CD14-positive monocyte (primary cell): ENCODE measurements at regions not wholly inside any gene's neighbourhood (a gene's known extent, or its start where the extent isn't known, plus 50 kb on each side); places are given as distances from the start of the nearest gene placed in this dataset.

Source experiments
- DNase-seq, 3 donors: peaks; one replicate each; pipeline ENCODE4 v3.0.0-alpha.2; 2011 to 2022
- H2AFZ ChIP-seq: 2 replicates; pipeline ENCODE4 v1.6.0; 2012; ENCODE audit warnings: mild to moderate bottlenecking, low read depth, low read length, inconsistent platforms; ENCODE audit not compliant: insufficient read depth, poor library complexity, severe bottlenecking
- H3K27ac ChIP-seq, 2 donors: 1 replicate in 1 of 2; 2 replicates in 1 of 2; pipeline ENCODE4 v1.5.1; 2012 to 2013; ENCODE audit warnings: low read length in 2 of 2, control low read depth in 1 of 2, inconsistent platforms in 1 of 2, low read depth in 1 of 2, mild to moderate bottlenecking in 1 of 2
- H3K27me3 ChIP-seq, 2 donors: one replicate each; pipeline versions ENCODE4 v1.6.0 to v1.6.1; 2011 to 2013; ENCODE audit warnings: low read length in 2 of 2; ENCODE audit not compliant: control insufficient read depth in 2 of 2, insufficient read depth in 2 of 2
- H3K36me3 ChIP-seq, 2 donors: replicated peaks in 1 of 2; 1 replicate in 1 of 2; 2 replicates in 1 of 2; pipeline versions ENCODE4 v1.5.1 to v1.6.1; 2012 to 2013; ENCODE audit warnings: low read length in 2 of 2, control low read depth in 1 of 2, inconsistent platforms in 1 of 2, mild to moderate bottlenecking in 1 of 2; ENCODE audit not compliant: insufficient read depth in 2 of 2, control insufficient read depth in 1 of 2
- H3K4me1 ChIP-seq, 2 donors: 1 replicate in 1 of 2; 2 replicates in 1 of 2; pipeline versions ENCODE4 v1.5.1 to v1.6.1; 2012 to 2013; ENCODE audit warnings: low read length in 2 of 2, control low read depth in 1 of 2, inconsistent platforms in 1 of 2, mild to moderate bottlenecking in 1 of 2, moderate library complexity in 1 of 2; ENCODE audit not compliant: insufficient read depth in 2 of 2, control insufficient read depth in 1 of 2
- H3K4me2 ChIP-seq: replicated peaks from 2 replicates; pipeline ENCODE3; 2012; ENCODE audit warnings: low read length, moderate library complexity, mild to moderate bottlenecking; ENCODE audit not compliant: poor library complexity, severe bottlenecking; ENCODE audit errors: extremely low read depth
- H3K4me3 ChIP-seq, 3 experiments: fragments of 200-600 bp in 1 of 3; sonication (generic) in 1 of 3; replicated peaks in 1 of 3; 1 replicate in 2 of 3; 2 replicates in 1 of 3; pipeline ENCODE4 v1.5.1; 2011 to 2013; ENCODE audit warnings: low read length in 3 of 3, mild to moderate bottlenecking in 3 of 3, control low read depth in 2 of 3, low read depth in 2 of 3, inconsistent platforms in 1 of 3, moderate library complexity in 1 of 3
- H3K79me2 ChIP-seq: 2 replicates; pipeline ENCODE4 v1.6.0; 2012; ENCODE audit warnings: mild to moderate bottlenecking, control low read depth, inconsistent platforms, low read length, moderate library complexity; ENCODE audit not compliant: insufficient read depth
- H3K9ac ChIP-seq: 2 replicates; pipeline ENCODE4 v1.6.0; 2017; ENCODE audit warnings: low read length, mild to moderate bottlenecking; ENCODE audit not compliant: insufficient read depth, poor library complexity, severe bottlenecking
- H3K9me3 ChIP-seq, 2 donors: replicated peaks in 1 of 2; 1 replicate in 1 of 2; 2 replicates in 1 of 2; pipeline versions ENCODE4 v1.5.1 to v1.6.1; 2012 to 2013; ENCODE audit warnings: low read length in 2 of 2, control low read depth in 1 of 2; ENCODE audit not compliant: control insufficient read depth in 1 of 2, insufficient read depth in 1 of 2
- H4K20me1 ChIP-seq: 2 replicates; pipeline ENCODE4 v1.6.0; 2012; ENCODE audit warnings: mild to moderate bottlenecking, low read length, control low read depth, moderate library complexity; ENCODE audit not compliant: insufficient read depth
- H3K27ac Mint-ChIP-seq, 7 donors: one replicate each; pipeline ENCODE4 v1.8.0; 2020; ENCODE audit warnings: mild to moderate bottlenecking in 7 of 7, mixed read lengths in 7 of 7, moderate library complexity in 6 of 7, inconsistent platforms in 2 of 7
- H3K27me3 Mint-ChIP-seq, 3 donors: one replicate each; pipeline ENCODE4 v1.8.0; 2021 to 2022; ENCODE audit warnings: low read depth in 3 of 3, mild to moderate bottlenecking in 3 of 3, mixed read lengths in 3 of 3, moderate library complexity in 3 of 3, inconsistent platforms in 1 of 3
- H3K36me3 Mint-ChIP-seq, 2 donors: one replicate each; pipeline ENCODE4 v1.8.0; 2020; ENCODE audit warnings: mixed read lengths in 2 of 2, inconsistent platforms in 1 of 2, mild to moderate bottlenecking in 1 of 2
- H3K4me1 Mint-ChIP-seq: one replicate; pipeline ENCODE4 v1.8.0; 2020; ENCODE audit warnings: mild to moderate bottlenecking, mixed read lengths
- H3K4me3 Mint-ChIP-seq, 2 donors: one replicate each; pipeline ENCODE4 v1.8.0; 2020; ENCODE audit warnings: mild to moderate bottlenecking in 2 of 2, mixed read lengths in 2 of 2, moderate library complexity in 1 of 2
- H3K9me3 Mint-ChIP-seq, 7 donors: one replicate each; pipeline ENCODE4 v1.8.0; 2020 to 2022; ENCODE audit warnings: mixed read lengths in 7 of 7, mild to moderate bottlenecking in 6 of 7, moderate library complexity in 6 of 7, inconsistent platforms in 2 of 7
- CTCF ChIP-seq: fragments of 200-600 bp; IDR thresholded peaks from one replicate; pipeline ENCODE4 v1.8.0; 2022; ENCODE audit warnings: antibody characterized with exemption, mild to moderate bottlenecking
- WGBS: methylation state at CpG from one replicate; pipeline ENCODE4 v1.1.5; 2013; ENCODE audit warnings: missing lambda C conversion rate; ENCODE audit not compliant: insufficient coverage; 5-methylcytosine and 5-hydroxymethylcytosine counted together
- intact Hi-C, 2 donors: fragments of 100-400 bp; cut with micrococcal nuclease; formaldehyde crosslinking; loops; one replicate each; pipeline versions ENCODE4 v1.15.0 to v1.15.1; 2023

- H3K4me1 ChIP-seq, result no peaks in the 10 kb centered on the region
- H3K9ac ChIP-seq, result no peak overlapping the region
- Mint-ChIP-seq H3K4me3 (no peak overlapping the region), H3K9me3 (peaks cover 0 to 1% (median 0%) of the 10 kb centered on the region in 7 donors), H3K27me3 (no peaks in the 10 kb centered on the region), H3K27ac (no peak overlapping the region), H3K4me1 (no peaks in the 10 kb centered on the region), H3K36me3 (no peaks in the 10 kb centered on the region)
- DNase-seq, result no peak
- no peaks in the 10 kb centered on the region for H4K20me1 ChIP-seq
- no peak overlapping the region for H3K27ac ChIP-seq
- no peak overlapping the region for H3K4me3 ChIP-seq
- no peaks in the 10 kb centered on the region for H3K36me3 ChIP-seq
- intact Hi-C loops, result no loop called here
- H3K4me2 ChIP-seq, result no peak overlapping the region
- H3K27me3 ChIP-seq, result no peaks in the 10 kb centered on the region
- TF ChIP-seq CTCF, result no peak
- H2AFZ ChIP-seq, result no peak overlapping the region
- WGBS, result no CpG with 5 or more reads among the region's 1 CpG
- no peaks in the 10 kb centered on the region for H3K79me2 ChIP-seq
- no peaks in the 10 kb centered on the region for H3K9me3 ChIP-seq
These were observed 1260.8 kb downstream of the BRINP3 start for GRCh38 chr1:189216886-189217285.

GRCh38 chr1:189217646-189218045, 1260.0 kb downstream of the BRINP3 start:
- TF ChIP-seq CTCF, result no peak
- H4K20me1 ChIP-seq, result no peaks in the 10 kb centered on the region
- no peak overlapping the region for H3K9ac ChIP-seq
- H3K4me3 ChIP-seq, result no peak overlapping the region
- Mint-ChIP-seq H3K9me3 (peaks cover 0 to 1% (median 0%) of the 10 kb centered on the region in 7 donors), H3K4me3 (no peak overlapping the region), H3K36me3 (no peaks in the 10 kb centered on the region), H3K27ac (no peak overlapping the region), H3K4me1 (no peaks in the 10 kb centered on the region), H3K27me3 (no peaks in the 10 kb centered on the region)
- no peaks in the 10 kb centered on the region for H3K4me1 ChIP-seq
- no peaks in the 10 kb centered on the region for H3K9me3 ChIP-seq
- H3K79me2 ChIP-seq, result no peaks in the 10 kb centered on the region
- H2AFZ ChIP-seq, result no peak overlapping the region
- H3K36me3 ChIP-seq, result no peaks in the 10 kb centered on the region
- intact Hi-C loops, result no loop called here
- DNase-seq, result no peak
- H3K27me3 ChIP-seq, result no peaks in the 10 kb centered on the region
- H3K27ac ChIP-seq, result no peak overlapping the region
- H3K4me2 ChIP-seq, result no peak overlapping the region
